Uterus (tissue), 2 donors: ENCODE measurements at regions not wholly inside any gene's neighbourhood (a gene's known extent, or its start where the extent isn't known, plus 50 kb on each side); places are given as distances from the start of the nearest gene placed in this dataset.

ENCODE experiments used
- CTCF ChIP-seq, 4 experiments: fragments of 200-600 bp in 2 of 4; fragments of 450-650 bp in 2 of 4; sonication (generic) in 2 of 4; IDR thresholded peaks; one replicate each; pipeline ENCODE4 v1.5.1; 2016 to 2019; ENCODE audit warnings: antibody characterized with exemption in 4 of 4, mild to moderate bottlenecking in 2 of 4, moderate library complexity in 1 of 4
- POLR2A ChIP-seq, 2 donors: fragments of 450-650 bp; IDR thresholded peaks; one replicate each; pipeline ENCODE4 v1.6.1; 2016; ENCODE audit warnings: antibody characterized with exemption in 2 of 2, mild to moderate bottlenecking in 1 of 2, moderate library complexity in 1 of 2

GRCh38 chr10:4294996-4295792, 510.2 kb upstream of the KLF6 start:
- no peak for TF ChIP-seq CTCF (IDR thresholded peaks at IDR 0.05)
- TF ChIP-seq POLR2A (IDR thresholded peaks at IDR 0.05) = no peak
